PC-3 (cell line): ENCODE measurements at regions not wholly inside any gene's neighbourhood (a gene's known extent, or its start where the extent isn't known, plus 50 kb on each side); places are given as distances from the start of the nearest gene placed in this dataset.

Experiments used
- EZH2phosphoT487 ChIP-seq: fragments of 300-600 bp; sonication (generic); IDR thresholded peaks from 2 replicates; pipeline ENCODE4 v1.6.1; 2018; ENCODE audit warnings: mild to moderate bottlenecking, antibody characterized with exemption, low read length, borderline replicate concordance
- TF ChIP-seq, protein P1 (sequence below): fragments of 300-600 bp; sonication (generic); conservative IDR thresholded peaks from 2 replicates; pipeline ENCODE4 v1.5.1; 2017; ENCODE audit warnings: antibody characterized with exemption, low read depth, mild to moderate bottlenecking, low read length

DNA sequence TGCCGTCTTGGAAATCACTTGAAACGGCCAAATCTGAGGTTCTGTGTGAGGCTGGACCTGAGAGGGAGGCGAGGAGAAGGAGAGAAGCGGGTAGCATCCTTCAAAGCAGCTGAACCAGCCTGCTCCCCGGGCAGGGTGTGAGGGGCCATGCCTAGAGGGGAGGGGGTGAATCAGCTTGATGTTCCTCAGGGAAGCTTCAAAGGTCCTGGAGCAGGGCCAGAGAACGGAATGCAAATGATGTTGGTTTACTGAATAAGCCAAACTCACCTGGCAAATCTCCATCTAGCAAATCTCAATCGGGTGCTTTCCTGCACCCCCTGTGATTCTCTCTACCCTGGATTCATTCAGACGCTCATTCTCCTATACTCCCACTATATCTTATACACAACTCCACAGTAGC is 226.9 kb downstream of the WDR11 start:
- TF ChIP-seq, protein P1, sequence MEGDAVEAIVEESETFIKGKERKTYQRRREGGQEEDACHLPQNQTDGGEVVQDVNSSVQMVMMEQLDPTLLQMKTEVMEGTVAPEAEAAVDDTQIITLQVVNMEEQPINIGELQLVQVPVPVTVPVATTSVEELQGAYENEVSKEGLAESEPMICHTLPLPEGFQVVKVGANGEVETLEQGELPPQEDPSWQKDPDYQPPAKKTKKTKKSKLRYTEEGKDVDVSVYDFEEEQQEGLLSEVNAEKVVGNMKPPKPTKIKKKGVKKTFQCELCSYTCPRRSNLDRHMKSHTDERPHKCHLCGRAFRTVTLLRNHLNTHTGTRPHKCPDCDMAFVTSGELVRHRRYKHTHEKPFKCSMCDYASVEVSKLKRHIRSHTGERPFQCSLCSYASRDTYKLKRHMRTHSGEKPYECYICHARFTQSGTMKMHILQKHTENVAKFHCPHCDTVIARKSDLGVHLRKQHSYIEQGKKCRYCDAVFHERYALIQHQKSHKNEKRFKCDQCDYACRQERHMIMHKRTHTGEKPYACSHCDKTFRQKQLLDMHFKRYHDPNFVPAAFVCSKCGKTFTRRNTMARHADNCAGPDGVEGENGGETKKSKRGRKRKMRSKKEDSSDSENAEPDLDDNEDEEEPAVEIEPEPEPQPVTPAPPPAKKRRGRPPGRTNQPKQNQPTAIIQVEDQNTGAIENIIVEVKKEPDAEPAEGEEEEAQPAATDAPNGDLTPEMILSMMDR, result no peak
- TF ChIP-seq EZH2phosphoT487, result no peak
